ENCODE measurements at regions not wholly inside any gene's neighbourhood (a gene's known extent, or its start where the extent isn't known, plus 50 kb on each side); places are given as distances from the start of the nearest gene placed in this dataset.

DNA sequence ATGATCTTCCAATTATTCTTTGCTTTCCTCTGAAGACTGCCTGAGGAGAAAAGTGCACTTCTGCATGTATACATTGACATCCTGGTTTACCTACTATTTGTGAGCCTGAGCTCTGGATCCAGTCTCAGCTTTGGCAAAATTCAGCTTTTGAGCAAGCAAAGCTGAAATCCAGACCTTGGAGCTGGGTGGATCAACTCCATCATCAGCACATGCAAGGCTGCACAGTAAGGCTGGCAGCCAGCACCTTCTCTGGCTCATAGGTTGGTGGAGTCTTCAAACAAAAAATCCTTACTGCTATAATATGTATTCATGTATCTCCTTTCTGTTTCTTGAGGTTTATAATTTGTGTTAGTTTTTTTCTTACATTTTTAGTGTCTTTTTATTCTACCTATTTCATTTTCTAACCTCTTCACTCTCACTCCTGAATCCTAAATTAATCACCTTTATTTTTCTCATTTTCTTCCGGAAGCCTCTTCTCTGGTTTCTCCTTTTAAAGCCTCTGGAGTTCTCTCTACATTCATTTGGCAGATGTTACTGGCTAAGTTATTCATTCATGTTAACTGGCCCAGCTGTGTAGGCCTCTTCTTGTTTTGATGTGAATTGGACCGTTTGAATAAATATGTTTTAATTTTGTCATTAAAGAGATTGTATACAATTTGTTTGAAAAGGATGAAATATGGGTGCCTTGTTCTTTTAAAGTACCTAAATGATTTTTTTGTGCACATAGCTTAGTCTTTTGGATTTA lies 224.8 kb downstream of the DACT1 start:
- TF ChIP-seq POLR2A (IDR thresholded peaks at IDR 0.05) (no peak), EP300 (IDR thresholded peaks at IDR 0.05) (no peak)
- TF ChIP-seq, protein P1, sequence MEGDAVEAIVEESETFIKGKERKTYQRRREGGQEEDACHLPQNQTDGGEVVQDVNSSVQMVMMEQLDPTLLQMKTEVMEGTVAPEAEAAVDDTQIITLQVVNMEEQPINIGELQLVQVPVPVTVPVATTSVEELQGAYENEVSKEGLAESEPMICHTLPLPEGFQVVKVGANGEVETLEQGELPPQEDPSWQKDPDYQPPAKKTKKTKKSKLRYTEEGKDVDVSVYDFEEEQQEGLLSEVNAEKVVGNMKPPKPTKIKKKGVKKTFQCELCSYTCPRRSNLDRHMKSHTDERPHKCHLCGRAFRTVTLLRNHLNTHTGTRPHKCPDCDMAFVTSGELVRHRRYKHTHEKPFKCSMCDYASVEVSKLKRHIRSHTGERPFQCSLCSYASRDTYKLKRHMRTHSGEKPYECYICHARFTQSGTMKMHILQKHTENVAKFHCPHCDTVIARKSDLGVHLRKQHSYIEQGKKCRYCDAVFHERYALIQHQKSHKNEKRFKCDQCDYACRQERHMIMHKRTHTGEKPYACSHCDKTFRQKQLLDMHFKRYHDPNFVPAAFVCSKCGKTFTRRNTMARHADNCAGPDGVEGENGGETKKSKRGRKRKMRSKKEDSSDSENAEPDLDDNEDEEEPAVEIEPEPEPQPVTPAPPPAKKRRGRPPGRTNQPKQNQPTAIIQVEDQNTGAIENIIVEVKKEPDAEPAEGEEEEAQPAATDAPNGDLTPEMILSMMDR (IDR thresholded peaks at IDR 0.05), result no peak
